DMS53 treated with DMSO at 0.1 percent for 48 hours (cell line): ENCODE measurements at regions not wholly inside any gene's neighbourhood (a gene's known extent, or its start where the extent isn't known, plus 50 kb on each side); places are given as distances from the start of the nearest gene placed in this dataset.
"Not testable (repeated sequence)": the region's sequence is repeated elsewhere in the genome, so short reads cannot be mapped to it uniquely, and the experiment has no call there.

Source experiments
- DNase-seq: peaks from one replicate; lab custom pipeline; 2025; ENCODE audit not compliant: unreplicated experiment; lab: John Stamatoyannopoulos, UW

DNA sequence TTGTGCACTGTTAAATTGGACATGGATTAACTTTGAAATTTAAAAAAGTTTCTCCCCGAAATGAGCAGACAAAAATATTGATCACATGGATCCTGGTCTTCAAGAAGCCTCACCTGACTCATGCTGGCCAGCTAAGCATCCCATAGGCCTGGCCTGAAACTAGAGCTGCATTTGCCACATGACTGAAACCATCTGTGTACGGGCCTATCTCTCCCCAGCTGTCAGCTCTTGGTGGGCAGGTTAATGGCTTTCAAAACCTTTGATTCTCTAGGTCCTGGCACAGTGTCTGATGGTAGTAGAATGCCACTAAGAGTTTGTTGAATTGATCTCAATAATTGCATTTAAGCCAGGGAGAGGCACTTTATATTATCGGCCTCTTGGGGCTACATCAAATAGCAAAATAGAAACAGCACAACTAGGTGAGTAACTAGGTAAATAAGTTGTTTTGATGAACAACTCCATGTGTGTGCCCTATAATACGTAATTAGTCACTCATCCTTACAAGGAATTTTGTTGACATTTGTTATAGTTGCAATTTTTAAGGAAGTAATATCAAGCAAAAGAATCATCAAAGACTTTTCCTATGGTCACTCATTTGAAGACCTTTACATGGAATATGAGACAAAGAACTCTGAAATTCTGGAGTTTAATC lies 251.1 kb downstream of the SP3 start:
- no peak for DNase-seq

DNA sequence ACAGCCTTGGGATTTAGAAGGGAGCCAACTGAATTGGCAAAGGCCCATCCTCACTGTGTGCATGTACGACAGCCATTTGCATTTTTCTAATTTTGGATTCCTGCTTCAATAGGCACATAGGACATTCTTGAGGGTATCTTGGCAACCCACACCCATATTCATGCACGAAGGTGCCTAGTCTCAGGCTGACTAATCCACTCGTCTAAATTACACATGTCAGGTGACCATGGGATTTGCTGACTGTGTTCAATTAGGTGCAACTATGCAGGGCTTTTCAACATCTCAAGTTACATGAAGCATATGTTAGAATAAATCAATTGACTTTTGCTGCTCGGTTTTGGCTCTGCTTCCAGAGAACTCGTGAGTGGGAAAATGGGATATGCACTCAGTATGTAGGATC lies 249.7 kb downstream of the SP3 start:
- DNase-seq, result no peak

DNA sequence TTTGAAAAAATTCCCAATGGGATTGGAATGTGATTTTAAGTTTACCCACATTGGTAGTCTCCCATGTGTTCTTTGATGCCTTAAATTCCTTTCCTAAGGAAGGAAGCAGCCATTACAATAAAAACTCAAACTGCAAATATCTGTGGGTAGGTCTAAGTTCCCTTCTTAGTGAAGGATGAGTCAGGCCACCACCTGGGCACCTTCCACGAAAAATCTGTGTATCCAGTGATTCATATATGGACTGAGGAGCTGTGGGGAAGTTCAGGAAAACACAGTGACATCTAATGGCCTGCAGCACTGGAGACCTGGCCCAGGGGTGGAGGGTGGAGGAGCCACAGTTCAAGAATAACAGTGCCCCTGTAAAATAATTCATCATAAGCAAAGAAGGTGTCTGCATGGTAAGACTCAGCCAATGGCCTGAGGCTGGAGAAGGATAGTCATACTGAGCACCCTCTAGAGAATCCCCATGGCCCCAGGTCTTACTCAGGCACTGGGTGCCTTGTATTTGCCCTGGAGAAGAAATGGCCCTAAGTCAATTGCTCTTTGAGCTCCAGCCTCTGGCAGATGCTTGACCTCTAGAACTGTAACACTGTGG lies 248.6 kb downstream of the SP3 start:
- no peak for DNase-seq

DNA sequence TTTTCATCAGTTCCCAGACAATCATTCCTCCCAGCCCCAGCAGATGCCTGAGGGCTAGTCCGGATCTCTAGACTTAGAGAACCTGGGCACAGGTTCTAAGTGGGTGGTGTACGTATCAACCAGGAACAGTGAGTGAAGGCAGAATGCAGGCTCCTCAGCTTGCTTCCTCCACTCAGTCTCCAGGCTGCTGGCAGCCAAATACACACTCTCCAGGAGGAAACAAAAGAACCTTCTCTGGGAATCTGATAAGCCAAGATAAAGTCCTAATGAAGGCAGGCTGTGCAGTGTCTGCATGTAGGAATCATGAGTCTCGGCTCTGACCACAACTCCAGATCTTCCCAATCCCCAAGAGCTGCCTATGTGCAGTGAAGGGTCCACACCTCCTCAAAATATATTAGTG lies 245.7 kb downstream of the SP3 start:
- DNase-seq, result no peak

DNA sequence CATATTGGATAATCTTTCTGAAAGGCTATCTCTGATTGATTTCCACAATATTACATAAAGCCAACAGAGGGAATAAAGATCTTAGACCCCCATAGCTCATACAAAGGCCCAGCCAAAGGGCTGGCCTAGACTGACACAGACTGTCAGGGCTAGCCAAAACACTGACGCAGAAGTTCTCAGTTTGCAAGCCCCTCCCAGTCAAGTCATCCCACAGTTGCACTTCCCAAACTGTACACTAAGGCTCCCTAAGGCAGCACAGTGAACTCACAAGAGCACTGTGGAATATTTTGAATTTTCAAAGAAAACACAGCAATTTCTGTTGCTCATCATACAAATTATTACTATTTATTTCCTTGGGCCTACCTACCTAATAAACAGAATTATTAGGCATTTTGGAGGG lies 244.9 kb downstream of the SP3 start:
- DNase-seq, result no peak

DNA sequence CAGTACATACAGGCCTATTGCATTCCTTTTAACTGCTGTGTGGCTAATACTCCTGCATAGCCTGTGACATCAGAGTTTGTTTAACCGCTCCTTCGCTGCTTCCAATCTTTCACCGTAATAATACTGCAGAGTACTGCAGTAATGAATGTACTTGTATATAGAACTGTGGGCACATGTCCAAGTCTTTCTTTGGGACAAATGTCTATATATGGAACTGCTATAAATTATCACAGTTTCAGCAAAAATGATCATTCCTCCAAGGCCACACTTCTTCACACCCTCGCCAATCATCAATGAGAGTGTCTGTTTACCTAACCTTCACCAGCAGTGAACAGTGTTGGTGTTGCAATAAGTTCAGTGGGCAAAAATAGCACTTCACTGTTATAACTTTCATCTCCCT lies 230.4 kb downstream of the SP3 start:
- no peak for DNase-seq

DNA sequence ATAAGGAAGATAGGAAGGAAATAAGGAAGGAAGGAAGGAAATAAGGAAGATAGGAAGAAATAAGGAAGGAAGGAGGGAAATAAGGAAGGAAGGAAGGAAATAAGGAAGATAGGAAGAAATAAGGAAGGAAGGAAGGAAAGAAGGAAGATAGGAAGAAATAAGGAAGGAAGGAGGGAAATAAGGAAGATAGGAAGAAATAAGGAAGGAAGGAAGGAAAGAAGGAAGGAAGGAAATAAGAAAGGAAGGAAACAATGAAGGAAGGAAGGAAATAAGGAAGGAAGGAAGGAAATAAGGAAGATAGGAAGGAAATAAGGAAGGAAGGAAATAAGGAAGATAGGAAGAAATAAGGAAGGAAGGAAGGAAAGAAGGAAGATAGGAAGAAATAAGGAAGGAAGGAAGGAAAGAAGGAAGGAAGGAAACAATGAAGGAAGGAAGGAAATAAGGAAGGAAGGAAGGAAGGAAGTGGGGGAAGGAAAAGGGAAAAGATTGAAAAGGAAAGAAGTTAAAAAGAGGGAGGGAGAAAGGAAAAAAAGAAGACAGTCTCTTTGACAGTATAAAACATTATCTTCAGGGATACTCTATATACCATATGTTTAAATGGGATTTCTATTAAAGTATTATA lies 227.1 kb downstream of the SP3 start:
- DNase-seq, result not testable (repeated sequence)

DNA sequence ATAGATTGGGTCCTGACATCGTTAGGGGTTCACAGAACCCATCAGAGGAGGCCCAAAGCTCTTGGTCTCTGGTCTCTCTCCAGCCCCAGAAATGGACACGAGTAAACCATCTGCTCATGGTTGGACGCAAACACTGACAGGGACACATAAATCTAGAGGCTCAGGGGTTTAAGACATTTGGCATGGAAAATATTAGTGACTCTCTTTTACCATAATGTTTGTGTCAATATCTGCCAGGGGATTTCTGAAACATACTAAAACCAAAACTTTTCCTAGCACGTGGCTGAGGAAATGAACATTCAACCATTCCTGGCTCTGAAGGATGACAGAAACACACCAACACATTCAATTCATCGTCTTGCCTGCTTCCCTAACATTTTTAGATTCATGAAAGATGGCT lies 226.2 kb downstream of the SP3 start:
- DNase-seq, result no peak

DNA sequence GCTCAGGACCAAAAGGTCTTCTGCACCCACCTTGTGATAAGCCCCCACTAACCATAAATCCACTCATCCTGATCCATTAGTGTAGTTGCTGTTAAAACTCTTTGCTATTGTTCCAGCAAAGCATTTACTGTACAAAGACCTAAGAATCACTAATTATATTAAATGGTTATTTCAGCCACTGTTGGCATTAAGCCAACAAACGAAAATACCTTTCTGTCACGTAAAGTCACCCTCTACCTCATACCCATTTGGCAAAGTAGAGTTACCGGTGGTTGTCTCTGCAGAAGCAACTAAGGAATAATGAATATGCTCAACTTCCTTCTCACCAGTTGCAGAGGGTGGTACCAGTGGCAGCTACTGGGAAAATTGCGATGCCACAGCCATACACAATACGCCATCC lies 224.5 kb downstream of the SP3 start:
- DNase-seq, result no peak

DNA sequence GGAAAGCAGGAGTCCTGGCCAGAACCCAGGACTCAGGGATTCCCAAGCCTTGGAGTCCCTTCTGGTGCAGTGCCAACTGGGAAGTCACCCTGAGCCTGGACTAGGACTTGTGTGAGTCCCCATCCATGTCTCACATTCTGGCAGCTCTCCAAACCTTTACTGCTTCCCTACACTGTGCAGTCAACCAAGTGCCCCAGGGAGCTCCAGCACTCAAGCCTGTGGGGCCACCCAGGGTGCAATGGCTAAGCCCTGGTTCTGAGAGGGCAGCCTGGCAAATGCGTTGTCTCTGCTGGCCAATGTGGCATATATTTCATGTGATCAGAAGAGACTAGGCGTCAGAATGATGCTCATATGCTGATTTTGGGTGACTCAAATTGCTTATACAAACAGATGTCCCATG lies 223.4 kb downstream of the SP3 start:
- no peak for DNase-seq

DNA sequence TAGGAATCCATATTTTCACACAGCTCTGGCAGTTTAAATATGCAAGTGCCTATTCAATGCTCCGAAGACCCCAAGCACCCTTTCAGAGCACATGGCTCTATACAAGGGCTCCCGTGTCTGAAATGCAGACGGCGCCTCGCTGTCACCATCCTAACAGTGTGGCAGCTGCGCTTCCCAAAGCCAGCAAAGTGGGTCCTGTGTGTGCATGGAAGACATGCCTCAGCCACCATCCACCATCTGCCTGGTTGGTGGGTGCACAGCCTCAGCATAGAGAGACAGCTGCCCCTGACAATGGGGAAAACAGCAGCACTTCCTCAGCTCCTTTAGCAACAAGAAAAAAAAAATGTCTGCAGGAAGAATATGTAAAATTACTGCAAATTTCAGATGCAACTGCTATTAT lies 218.1 kb downstream of the SP3 start:
- no peak for DNase-seq

DNA sequence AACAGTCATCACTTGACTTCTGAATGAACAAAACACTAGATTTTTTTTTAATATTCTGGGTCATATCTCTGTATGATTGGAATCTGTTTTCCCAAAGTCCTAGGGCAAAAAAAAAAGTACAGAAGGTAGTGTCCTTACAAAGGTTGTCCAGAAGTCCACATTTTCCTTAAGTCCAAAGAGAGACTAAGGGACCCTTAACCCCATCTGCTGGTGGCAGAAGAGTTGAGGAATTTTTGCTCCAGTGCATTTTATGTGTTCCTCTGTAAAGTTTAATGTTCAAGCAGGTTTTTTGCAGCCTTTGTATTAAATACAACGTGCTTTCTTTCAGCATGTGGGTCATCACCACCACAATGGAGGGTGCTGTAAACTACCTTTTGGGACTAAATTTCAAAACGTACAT lies 215.9 kb downstream of the SP3 start:
- DNase-seq, result no peak

DNA sequence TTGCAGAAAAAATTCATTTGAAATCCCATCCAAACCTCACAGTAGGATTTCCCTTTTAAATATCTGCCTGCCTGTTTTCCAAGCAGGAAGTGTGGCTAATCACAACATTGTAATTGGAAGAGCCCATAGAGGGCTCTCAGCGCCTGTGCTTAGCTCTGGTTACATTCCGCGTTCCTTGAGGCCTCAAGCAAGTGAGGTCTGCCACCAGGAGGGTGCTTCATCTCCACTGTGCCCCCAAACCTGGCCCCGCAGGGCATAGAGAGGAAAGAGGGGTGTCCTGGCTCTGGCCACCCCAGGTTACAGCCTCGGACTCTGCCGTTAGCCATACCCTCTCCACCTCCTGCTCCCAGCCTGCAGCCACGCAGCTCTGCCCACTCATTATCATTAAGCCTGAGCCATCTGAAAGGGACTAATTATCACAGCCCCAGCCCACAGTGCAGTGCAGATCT lies 214.8 kb downstream of the SP3 start:
- DNase-seq, result no peak

DNA sequence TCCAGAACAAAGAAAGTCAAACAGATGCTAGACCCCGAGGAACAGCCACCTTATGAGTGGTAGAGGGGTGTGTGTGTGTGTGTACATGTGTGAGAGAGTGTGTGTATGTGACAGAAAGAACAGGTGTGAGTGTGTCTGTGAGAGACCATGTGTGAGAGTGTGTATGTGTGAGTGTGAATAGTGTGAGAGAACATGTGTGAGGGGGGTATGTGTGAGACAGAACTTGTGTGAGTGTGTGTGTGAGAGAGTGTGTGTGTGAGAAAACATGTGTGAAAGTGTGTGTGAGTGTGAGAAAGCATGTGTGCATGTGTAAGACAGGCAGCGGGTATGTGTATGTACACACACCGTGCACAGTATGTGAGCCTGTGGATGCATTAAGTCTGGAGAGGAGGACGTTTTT lies 214.3 kb downstream of the SP3 start:
- no peak for DNase-seq

DNA sequence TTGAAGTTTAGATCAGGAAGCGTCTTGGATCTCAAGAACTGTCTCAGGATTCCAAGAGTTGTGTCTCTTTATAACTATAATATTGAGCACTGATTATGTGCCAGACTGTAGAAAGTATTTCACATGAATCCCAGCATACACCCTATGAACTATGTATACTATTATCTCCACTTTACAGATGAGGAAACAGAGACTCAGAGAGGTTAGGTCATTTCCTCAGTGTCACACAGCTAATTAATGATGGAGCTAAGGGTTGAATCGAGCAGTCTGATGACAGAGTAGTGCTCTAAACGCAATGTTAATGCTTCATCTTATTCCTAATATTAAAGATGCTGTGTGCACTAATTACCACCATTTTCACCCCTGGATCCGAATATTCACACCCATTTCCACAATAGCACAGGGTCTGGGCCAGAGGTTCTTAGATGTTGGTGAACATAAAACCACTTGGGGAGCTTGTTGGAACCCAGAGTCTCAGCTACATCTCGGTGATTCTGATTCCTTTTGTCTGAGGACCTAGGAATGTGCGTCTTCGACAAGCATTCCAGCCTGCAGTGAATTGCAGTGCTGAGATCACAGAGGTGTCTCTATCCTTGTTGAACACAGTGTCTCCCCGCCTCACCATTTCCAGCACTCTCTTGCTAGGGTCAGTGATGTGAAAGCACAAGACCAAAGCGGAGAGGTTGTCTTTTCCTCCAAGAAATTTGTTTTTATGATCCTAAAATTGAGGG lies 213.8 kb downstream of the SP3 start:
- DNase-seq, result no peak

DNA sequence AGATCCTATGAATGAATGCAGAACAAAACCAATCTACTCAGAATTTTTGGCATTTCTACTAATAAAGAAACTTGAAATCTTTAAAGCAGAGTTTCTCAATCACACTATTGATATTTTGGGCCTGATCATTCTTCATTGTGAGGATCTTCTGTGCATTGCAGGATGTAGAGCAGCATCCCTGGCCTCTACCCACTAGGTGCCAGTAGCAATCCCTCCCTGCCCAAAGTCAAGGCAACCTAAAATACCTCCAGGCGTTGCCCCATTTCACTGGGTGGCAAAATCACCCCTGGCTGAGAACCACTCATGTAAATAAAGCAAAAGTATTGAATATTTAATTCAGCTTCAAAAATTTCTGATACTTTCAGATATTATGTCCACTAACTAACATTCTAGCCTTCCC lies 213.0 kb downstream of the SP3 start:
- DNase-seq, result no peak

DNA sequence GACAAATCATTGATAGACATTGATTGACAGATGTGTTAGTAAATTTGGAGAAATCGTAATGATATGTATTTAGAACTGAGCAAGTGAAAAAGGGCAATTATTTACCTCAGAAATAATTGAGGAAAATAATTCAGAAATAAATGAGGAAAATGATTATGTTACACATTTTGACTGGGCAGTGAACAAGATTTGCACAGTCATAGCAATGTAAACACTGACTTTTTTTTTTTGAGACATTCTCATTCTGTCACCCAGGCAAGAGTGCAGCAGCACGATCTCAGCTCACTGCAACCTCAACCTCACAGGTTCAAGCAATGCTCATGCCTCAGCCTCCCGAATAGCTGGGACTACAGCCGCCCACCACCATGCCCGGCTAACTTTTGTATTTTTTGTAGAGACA lies 211.7 kb downstream of the SP3 start:
- no peak for DNase-seq

DNA sequence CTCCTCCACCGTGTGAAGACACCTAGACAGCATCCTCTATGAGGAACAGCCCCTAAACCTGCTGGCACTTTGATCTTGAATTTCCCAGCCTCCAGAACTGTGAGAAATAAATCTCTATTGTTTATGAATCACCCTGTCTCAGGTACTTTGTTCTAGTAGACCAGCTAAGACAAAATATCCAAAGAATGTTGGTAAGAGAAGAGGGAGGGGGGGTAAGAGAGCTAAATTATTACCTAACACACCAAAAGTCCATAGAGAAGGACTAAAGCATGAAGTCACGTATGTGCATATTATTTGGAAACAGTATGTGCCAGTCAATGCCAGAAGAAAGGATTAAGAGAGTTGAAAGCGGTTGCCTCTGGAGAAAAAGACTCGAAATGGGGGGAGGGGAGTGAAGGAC lies 211.0 kb downstream of the SP3 start:
- no peak for DNase-seq

DNA sequence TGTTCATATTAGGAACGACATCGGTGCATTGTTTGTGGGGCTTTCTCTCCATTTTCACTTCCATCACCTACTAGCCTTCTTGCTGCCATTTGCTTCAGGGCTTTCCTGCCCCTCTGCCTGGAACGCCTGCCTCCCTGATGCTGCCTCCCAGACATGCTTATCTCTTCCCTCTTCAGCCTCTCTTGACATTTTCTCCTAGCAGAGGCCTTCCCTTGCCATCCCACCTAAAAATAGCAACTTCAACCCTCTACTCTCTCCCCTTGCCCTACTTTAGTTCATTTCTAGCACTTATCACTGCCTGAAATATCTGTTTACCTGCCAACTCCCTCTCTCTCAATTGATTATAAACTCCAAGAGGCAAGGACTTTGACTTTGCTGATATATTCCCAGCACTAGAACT lies 210.3 kb downstream of the SP3 start:
- no peak for DNase-seq

DNA sequence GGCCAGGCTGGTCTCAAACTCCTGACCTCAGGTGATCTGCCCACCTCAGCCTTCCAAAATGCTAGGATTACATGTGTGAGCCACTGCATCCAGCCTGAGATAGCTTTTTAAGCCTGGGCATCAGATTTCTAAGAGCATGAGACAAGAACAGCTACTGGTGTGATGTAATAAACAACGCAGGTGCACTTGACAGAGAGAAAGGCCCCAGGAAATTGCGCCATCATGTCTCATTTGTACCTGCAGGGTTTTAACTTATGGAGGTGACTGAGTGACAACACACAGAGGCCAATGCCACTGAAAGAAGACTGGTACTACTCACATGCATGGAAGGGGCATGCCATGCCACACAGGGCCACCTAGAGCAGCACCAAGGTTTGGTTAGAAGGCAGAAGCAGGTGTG lies 209.4 kb downstream of the SP3 start:
- no peak for DNase-seq

DNA sequence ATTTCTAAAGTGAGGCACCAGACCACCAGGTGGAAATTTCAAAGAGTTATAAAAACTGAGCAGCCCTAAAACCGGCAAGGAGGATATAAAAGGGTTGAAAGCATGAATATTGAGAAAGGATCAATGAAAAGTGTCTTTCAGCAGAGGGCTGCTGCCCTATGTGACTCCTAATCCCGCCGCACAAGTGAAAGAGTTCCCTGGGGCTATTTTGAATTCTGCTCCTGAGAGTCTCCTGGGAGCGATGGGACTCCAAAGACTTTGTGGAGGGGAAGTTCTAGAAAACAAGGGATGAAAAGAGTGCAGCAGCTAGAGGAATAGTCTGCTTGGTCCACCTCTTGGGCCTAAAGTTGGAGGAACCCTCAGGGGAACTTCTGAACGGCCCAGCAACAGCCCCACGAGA lies 205.2 kb downstream of the SP3 start:
- DNase-seq, result no peak

DNA sequence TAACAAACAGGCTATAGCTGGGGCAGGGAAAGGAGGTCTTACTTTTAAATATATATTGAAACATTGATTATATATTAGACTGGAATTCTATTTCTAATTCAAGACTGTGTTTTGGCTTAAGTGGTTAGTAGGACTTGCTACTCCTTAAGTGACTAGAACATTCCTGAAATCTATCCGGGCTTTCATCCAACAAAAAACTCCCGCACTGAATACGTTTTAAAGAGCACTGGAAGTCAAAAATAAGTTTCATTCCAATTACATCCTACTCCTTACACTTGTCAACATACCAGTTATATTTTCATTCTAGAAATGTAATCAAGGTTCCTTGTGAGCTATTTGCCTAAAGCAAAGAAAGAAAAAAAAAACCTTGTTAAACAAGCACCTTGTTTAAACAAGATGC lies 204.6 kb downstream of the SP3 start:
- no peak for DNase-seq
